H1 (cell line): ENCODE measurements at regions not wholly inside any gene's neighbourhood (a gene's known extent, or its start where the extent isn't known, plus 50 kb on each side); places are given as distances from the start of the nearest gene placed in this dataset.

ENCODE experiments used
- CREB1 ChIP-seq: IDR thresholded peaks from 2 replicates; pipeline ENCODE4 v1.6.1; 2012; ENCODE audit warnings: inconsistent platforms
- FOSL1 ChIP-seq: IDR thresholded peaks from 2 replicates; pipeline ENCODE4 v1.6.1; 2011; ENCODE audit warnings: mild to moderate bottlenecking, low read depth, low read length, moderate library complexity; ENCODE audit not compliant: insufficient read depth
- KDM1A ChIP-seq: fragments of 200-600, 300-600 bp; sonication (generic); IDR thresholded peaks from 2 replicates; pipeline ENCODE4 v1.7.1; 2016; ENCODE audit warnings: mild to moderate bottlenecking, low read length, borderline replicate concordance
- MAFK ChIP-seq: IDR thresholded peaks from 2 replicates; pipeline ENCODE4 v1.6.1; 2012; ENCODE audit warnings: low read depth, mild to moderate bottlenecking, improper control_type of control experiment, low read length
- POLR2A ChIP-seq, 2 experiments: IDR thresholded peaks; 1 replicate in 1 of 2; 2 replicates in 1 of 2; pipeline ENCODE4 v1.6.1; 2011; ENCODE audit warnings: low read depth in 2 of 2, low read length in 2 of 2, mild to moderate bottlenecking in 2 of 2; ENCODE audit errors: control extremely low read depth in 1 of 2
- RFX5 ChIP-seq: IDR thresholded peaks from 2 replicates; pipeline ENCODE4 v1.6.1; 2011; ENCODE audit warnings: low read depth, low read length, improper control_type of control experiment, borderline replicate concordance
- RXRA ChIP-seq: IDR thresholded peaks from 2 replicates; pipeline ENCODE4 v1.6.1; 2011; ENCODE audit warnings: low read depth, mild to moderate bottlenecking, low read length, moderate library complexity; ENCODE audit not compliant: insufficient read depth
- TAF7 ChIP-seq: optimal IDR thresholded peaks from 2 replicates; pipeline ENCODE3; 2011; ENCODE audit warnings: low read depth, mild to moderate bottlenecking, inconsistent platforms, low read length, moderate library complexity, borderline replicate concordance
- TF ChIP-seq, protein P1 (sequence below), 3 experiments: IDR thresholded peaks; 1 replicate in 2 of 3; 2 replicates in 1 of 3; pipeline versions ENCODE4 v1.5.1 to v1.6.1; 2011; ENCODE audit warnings: low read length in 3 of 3, mild to moderate bottlenecking in 3 of 3, inconsistent platforms in 2 of 3, low read depth in 1 of 3, moderate library complexity in 1 of 3; ENCODE audit not compliant: insufficient read depth in 1 of 3; ENCODE audit errors: control extremely low read depth in 1 of 3

DNA sequence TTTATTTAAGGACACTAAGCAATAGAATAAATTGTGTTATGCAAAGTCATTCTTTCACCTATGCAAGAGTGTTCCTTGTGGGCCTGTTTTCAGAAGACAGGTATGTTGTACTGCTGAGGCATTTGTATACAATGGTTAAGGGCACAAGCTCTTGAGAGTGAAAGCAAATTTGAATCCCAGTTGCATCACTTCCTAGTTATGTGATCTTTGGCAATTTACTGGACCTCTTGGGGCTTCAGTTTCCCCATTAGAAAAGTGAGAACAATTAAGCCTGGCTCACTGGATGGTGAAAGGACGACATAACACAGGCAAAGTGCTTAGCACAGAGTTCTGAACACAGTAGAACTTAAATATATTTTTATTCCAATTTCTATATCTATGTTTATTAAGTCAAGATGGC is 117.4 kb downstream of the EFHB start:
- TF ChIP-seq, protein P1, sequence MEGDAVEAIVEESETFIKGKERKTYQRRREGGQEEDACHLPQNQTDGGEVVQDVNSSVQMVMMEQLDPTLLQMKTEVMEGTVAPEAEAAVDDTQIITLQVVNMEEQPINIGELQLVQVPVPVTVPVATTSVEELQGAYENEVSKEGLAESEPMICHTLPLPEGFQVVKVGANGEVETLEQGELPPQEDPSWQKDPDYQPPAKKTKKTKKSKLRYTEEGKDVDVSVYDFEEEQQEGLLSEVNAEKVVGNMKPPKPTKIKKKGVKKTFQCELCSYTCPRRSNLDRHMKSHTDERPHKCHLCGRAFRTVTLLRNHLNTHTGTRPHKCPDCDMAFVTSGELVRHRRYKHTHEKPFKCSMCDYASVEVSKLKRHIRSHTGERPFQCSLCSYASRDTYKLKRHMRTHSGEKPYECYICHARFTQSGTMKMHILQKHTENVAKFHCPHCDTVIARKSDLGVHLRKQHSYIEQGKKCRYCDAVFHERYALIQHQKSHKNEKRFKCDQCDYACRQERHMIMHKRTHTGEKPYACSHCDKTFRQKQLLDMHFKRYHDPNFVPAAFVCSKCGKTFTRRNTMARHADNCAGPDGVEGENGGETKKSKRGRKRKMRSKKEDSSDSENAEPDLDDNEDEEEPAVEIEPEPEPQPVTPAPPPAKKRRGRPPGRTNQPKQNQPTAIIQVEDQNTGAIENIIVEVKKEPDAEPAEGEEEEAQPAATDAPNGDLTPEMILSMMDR (IDR thresholded peaks at IDR 0.05; ENCODE audit: control extremely low read depth in 1 of 3, insufficient read depth in 1 of 3, low read depth in 1 of 3, low read length in 3 of 3) = no peak
- no peak for TF ChIP-seq KDM1A
- no peak for TF ChIP-seq POLR2A (IDR thresholded peaks at IDR 0.05; ENCODE audit: control extremely low read depth in 1 of 2, low read depth in 2 of 2, low read length in 2 of 2)
- TF ChIP-seq CREB1 = no peak
- no peak for TF ChIP-seq RXRA
- no peak for TF ChIP-seq FOSL1
- TF ChIP-seq TAF7 = no peak
- TF ChIP-seq RFX5 = no peak
- no peak for TF ChIP-seq MAFK
